ENCODE measurements at regions not wholly inside any gene's neighbourhood (a gene's known extent, or its start where the extent isn't known, plus 50 kb on each side); places are given as distances from the start of the nearest gene placed in this dataset.

- TF ChIP-seq CTCF (IDR thresholded peaks at IDR 0.05), result no peak
- TF ChIP-seq POLR2A (IDR thresholded peaks at IDR 0.05), result no peak
These were observed 336.6 kb upstream of the THRB start for GRCh38 chr3:24831221-24831620.

Data from testis (tissue), 2 donors.